HG03066 (cell line): ENCODE measurements at regions not wholly inside any gene's neighbourhood (a gene's known extent, or its start where the extent isn't known, plus 50 kb on each side); places are given as distances from the start of the nearest gene placed in this dataset.

ENCODE experiments used
- ATAC-seq: cut with Tn5 transposase; IDR thresholded peaks from one replicate; pipeline ENCODE4 v1.9.1; 2021; ENCODE audit warnings: low read depth; ENCODE audit not compliant: unreplicated experiment

- ATAC-seq = no peak
Measured at GRCh38 chr4:178463747-178464146, 1021.5 kb upstream of the AGA start.

GRCh38 chr4:178470996-178471784 is 1029.0 kb upstream of the AGA start:
- ATAC-seq = no peak

DNA sequence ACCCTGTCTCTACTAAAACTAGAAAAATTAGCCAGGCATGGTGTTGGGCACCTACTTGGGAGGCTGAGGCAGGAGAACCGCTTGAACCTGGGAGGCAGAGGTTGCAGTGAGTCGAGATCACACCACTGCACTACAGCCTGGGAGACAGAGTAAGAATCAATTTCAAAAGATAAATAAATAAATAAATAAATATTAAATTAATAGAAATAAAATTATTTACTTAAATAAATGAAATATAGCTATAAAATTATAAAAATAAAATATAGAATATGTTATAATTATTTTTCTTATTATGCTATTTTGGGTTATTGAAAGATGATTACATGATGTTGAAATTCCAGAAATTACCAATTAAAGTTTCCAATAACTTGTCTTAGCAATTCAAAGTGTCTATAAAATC is 1029.8 kb upstream of the AGA start:
- ATAC-seq = no peak

- ATAC-seq = no peak
Measured at GRCh38 chr4:178480105-178480504, 1037.9 kb upstream of the AGA start.

GRCh38 chr4:178480881-178481280 is 1038.6 kb upstream of the AGA start:
- no peak for ATAC-seq

- no peak for ATAC-seq
Measured at GRCh38 chr4:178481564-178481963, 1039.3 kb upstream of the AGA start.

GRCh38 chr4:178523038-178523437 is 1080.8 kb upstream of the AGA start:
- no peak for ATAC-seq

DNA sequence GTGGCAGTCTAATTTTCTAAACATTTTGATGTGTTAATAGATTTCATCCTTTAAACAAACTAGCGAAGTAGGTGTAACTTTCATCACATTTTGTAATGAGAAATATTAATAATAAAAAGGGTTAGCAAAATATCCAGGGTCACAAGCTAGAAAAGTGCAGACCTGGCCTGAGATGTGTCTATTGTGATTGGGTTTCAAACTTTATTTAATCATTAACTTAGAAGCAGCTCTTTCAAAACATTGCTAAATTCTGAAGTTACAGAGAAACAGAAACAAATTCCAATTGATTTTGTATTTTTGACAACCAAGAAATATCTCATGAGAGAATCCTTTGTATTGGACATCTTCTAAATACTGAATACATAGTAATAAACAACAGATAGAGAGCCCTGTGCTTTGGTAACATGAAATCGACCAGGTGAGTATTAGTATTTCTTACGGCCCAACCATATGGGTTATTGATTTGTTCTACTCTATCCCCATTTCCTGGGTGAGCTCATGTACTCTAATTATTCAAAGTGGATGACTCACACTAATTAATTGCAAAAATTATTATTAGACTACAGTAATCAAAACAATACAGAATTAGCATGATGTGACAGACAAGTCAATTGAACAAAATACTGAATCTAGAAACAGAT is 1093.8 kb upstream of the AGA start:
- no peak for ATAC-seq

GRCh38 chr4:178553201-178553600 is 1111.0 kb upstream of the AGA start:
- no peak for ATAC-seq

DNA sequence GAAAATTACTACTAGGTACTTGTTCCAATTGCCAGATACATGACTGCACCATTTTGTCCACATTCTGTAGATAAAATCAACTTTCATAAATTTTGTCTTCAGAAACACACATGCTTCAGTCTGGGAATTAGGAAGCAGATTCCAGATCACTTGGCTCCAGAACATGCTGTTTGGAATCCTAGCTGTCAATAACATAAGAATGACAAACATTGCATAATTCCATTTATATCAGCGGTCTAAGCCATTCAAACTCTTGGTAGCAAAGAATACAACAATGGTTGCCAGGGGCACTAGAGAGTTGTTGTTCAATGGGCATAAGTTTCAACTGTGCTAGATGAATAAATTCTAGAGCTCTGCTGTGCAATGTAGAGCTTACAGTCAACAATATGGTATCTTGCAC is 1112.1 kb upstream of the AGA start:
- ATAC-seq = no peak

DNA sequence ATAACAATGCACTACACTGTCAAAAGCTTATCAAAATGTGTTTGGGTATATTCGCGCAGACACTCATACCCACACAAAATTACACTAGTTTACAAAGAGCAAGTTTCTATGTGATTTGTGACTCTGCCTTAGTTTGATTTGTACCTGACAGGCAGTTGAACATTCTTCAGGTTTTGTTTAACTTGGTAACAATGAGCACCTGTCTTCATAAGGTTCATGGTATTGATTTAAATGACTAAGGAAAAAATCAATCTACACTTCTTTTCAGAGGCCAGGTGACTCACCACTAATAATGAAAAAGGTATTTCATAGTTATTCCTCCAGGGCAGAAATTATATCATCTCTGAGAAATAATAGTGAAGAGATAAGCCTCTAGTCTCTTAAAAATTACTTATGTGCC is 1114.6 kb upstream of the AGA start:
- ATAC-seq = no peak

DNA sequence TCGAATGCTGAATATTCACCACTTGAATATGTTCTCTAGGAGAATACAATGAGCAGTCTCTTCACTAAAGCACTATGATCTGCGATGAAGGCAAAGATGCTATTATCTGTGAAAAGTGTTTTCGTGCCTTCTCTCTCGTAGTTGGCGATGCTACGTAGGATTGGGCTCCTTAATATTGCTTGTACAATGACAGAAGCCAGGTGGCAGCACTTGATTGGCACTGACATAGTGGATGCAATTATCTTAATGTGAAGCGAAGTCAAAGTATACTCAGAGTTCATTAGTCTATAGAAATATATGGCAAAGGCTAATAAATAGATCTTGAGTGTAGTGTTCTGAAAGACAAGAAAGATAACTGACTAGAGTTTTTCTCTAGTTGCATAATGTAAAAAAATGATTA is 1135.7 kb upstream of the AGA start:
- ATAC-seq = no peak

GRCh38 chr4:178595500-178596138 is 1153.4 kb upstream of the AGA start:
- no peak for ATAC-seq

DNA sequence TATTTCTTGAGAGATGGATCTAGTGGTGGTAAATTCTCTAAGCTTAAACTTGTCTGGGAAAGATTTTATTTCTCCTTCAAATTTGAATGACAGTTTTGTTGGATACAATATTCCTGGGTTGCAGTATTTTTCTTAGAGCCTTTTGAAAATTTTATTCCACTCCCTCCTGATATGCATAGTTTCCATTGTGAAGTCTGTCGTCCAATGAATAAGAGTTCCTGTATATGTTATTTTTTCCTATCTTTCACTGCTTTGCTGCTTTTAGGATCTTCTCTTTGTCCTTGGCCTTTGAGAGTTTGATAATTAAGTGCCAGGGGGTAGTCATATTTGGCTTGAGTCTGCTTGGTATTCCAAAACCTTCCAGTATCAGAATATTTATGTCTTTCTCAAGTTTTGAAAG is 1156.4 kb upstream of the AGA start:
- ATAC-seq = no peak

DNA sequence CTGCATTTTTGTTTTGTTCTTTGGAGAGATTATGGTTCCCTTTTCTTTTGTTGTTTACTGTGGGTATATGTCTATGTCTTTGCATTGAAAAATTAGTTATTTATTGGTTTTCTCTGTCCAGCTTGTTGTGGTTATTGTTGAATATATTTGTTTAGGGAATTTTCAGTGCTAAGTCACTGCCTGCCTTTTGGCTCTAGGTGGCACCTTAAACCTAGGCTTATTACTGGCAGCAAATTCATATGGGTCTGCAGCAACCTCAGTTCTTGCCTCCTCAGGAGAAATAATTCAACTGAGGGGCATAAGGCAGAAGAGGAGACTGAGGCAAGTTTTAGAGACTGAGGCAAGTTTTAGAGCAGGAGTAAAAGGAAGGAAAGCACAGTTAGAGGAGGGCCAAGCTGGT is 1157.3 kb upstream of the AGA start:
- no peak for ATAC-seq

GRCh38 chr4:178602833-178603232 is 1160.6 kb upstream of the AGA start:
- ATAC-seq = no peak

DNA sequence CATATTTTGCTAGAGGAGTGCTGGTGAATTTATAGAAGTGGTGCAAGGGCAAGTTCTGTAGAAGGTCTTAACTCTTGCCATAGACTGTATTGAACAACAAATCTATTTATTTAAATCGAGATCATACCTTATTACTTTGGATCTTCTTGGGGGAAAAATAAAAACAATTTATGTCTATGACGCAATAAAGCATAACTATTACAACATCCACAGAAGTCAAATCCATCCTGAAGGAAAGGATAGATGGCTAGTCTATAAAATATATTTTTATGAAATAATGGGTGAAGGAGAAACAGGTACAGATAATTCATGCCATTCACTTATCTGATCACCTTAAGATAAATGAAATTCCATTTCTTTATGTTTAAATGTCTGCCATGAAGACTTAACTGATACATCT is 1168.8 kb upstream of the AGA start:
- ATAC-seq = no peak

GRCh38 chr4:178612733-178613132 is 1170.5 kb upstream of the AGA start:
- no peak for ATAC-seq

DNA sequence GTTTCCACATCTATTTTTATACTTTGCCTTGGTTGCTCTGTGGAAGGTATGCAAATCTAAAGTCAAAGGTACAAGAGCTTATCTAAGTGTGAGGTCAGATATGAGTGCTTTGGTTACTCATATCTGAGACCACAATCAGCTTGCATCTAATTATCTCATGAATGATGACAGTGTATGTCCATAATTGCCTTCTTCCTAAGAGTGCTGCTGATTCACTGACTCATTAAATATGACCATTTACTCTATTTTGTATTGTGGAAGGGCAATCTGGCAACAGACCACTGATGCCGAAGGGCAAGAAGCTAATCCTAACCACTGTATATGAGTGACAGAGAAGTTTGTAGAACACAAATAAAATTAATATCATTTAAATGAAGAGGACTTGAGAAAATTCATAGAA is 1190.2 kb upstream of the AGA start:
- ATAC-seq = no peak

- no peak for ATAC-seq
Measured at GRCh38 chr4:178633263-178633662, 1191.0 kb upstream of the AGA start.

DNA sequence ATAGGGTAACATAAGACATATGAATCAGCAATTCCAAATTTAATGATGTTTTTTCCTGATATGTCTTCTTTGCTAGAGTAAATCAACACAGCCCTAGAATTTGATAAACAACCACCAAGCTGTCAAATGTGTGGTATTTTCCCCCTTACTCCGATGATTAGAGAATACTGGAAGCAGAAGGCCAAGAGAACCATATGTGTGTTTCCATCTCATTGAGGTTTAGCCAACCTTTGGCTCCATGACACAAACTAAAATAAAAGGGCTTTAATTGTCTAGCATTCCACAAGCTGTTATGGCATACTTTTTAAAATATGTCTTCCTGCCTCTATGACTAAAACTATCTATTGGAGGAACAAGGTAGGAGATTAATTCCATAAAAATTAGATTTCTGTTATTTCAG is 1222.4 kb upstream of the AGA start:
- ATAC-seq = no peak

DNA sequence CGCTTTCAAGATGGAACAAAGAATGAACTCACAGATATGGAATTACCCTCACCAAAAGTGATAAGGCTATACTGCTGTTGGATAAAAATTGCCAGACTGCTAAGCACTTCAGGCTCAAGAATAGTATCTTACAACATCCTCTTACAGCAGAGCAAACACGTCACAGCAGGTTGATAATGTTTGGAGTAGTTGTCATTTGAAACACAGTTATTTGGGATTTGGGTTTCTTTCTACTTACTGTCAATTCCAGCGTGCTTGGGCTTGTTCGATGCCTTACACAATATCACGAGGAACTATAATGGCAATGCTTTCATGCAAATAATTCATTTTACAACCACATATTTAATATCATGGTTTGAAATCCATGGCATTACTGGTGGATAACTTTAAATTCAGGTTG is 1223.7 kb upstream of the AGA start:
- ATAC-seq = no peak
